ENCODE measurements at regions not wholly inside any gene's neighbourhood (a gene's known extent, or its start where the extent isn't known, plus 50 kb on each side); places are given as distances from the start of the nearest gene placed in this dataset.

- no peaks in the 10 kb centered on the region for H3K36me3 ChIP-seq (ENCODE audit: control insufficient read depth, insufficient read depth, low read length)
- H3K9ac ChIP-seq (ENCODE audit: extremely low read depth, low read length, poor library complexity, severe bottlenecking): no peak overlapping the region
- WGBS, 2 experiments (ENCODE audit: insufficient coverage in 1 of 2, insufficient read length in 1 of 2): 86 to 87% methylated on average over 2 to 3 of the region's 3 CpGs
- no peak overlapping the region for H3K27ac ChIP-seq (ENCODE audit: low read depth, low read length)
- no peak for DNase-seq
- Mint-ChIP-seq H3K4me3 (no peak overlapping the region), H3K27ac (no peak overlapping the region), H3K9me3 (peaks cover 4% of the 10 kb centered on the region), H3K36me3 (ENCODE audit: low read depth) (no peaks in the 10 kb centered on the region), H3K4me1 (no peaks in the 10 kb centered on the region), H3K27me3 (ENCODE audit: insufficient read depth) (peaks cover 2% of the 10 kb centered on the region)
- TF ChIP-seq CTCF (conservative IDR thresholded peaks at IDR 0.05): no peak
- H3K4me3 ChIP-seq (ENCODE audit: low read length): no peak overlapping the region
- no peaks in the 10 kb centered on the region for H3K4me1 ChIP-seq (ENCODE audit: control insufficient read depth, insufficient read depth, low read length)
- H3K9me3 ChIP-seq (ENCODE audit: control insufficient read depth, low read length): no peaks in the 10 kb centered on the region
- no peaks in the 10 kb centered on the region for H3K27me3 ChIP-seq (ENCODE audit: control insufficient read depth, insufficient read depth, low read length, poor library complexity, severe bottlenecking)
These were observed 320.0 kb upstream of the PSMD7 start for GRCh38 chr16:73976644-73977043.

- 93 to 96% methylated on average over 3 to 4 of the region's 4 CpGs for WGBS, 2 experiments (ENCODE audit: insufficient coverage in 1 of 2, insufficient read length in 1 of 2)
- Mint-ChIP-seq H3K4me1 (no peaks in the 10 kb centered on the region), H3K36me3 (ENCODE audit: low read depth) (no peaks in the 10 kb centered on the region), H3K4me3 (no peak overlapping the region), H3K9me3 (no peaks in the 10 kb centered on the region), H3K27me3 (ENCODE audit: insufficient read depth) (peaks cover under 1% of the 10 kb centered on the region), H3K27ac (no peak overlapping the region)
- no peak for TF ChIP-seq CTCF (conservative IDR thresholded peaks at IDR 0.05)
- DNase-seq: no peak
- no peak overlapping the region for H3K4me3 ChIP-seq (ENCODE audit: low read length)
- H3K36me3 ChIP-seq (ENCODE audit: control insufficient read depth, insufficient read depth, low read length): no peaks in the 10 kb centered on the region
- no peaks in the 10 kb centered on the region for H3K27me3 ChIP-seq (ENCODE audit: control insufficient read depth, insufficient read depth, low read length, poor library complexity, severe bottlenecking)
- no peak overlapping the region for H3K27ac ChIP-seq (ENCODE audit: low read depth, low read length)
- no peaks in the 10 kb centered on the region for H3K4me1 ChIP-seq (ENCODE audit: control insufficient read depth, insufficient read depth, low read length)
- H3K9me3 ChIP-seq (ENCODE audit: control insufficient read depth, low read length): no peaks in the 10 kb centered on the region
- no peak overlapping the region for H3K9ac ChIP-seq (ENCODE audit: extremely low read depth, low read length, poor library complexity, severe bottlenecking)
These were observed 323.4 kb upstream of the PSMD7 start for GRCh38 chr16:73973174-73973573.

GRCh38 chr16:73966851-73967250 is 329.8 kb upstream of the PSMD7 start:
- H3K27me3 Mint-ChIP-seq (ENCODE audit: insufficient read depth): no peaks in the 10 kb centered on the region
- Histone ChIP-seq H3K4me1 (ENCODE audit: control insufficient read depth, insufficient read depth, low read length) (no peaks in the 10 kb centered on the region), H3K36me3 (ENCODE audit: control insufficient read depth, insufficient read depth, low read length) (no peaks in the 10 kb centered on the region), H3K27ac (ENCODE audit: low read depth, low read length) (no peak overlapping the region), H3K9me3 (ENCODE audit: control insufficient read depth, low read length) (no peaks in the 10 kb centered on the region), H3K27me3 (ENCODE audit: control insufficient read depth, insufficient read depth, low read length, poor library complexity, severe bottlenecking) (no peaks in the 10 kb centered on the region), H3K4me3 (ENCODE audit: low read length) (no peak overlapping the region), H3K9ac (ENCODE audit: extremely low read depth, low read length, poor library complexity, severe bottlenecking) (no peak overlapping the region)
- TF ChIP-seq CTCF (conservative IDR thresholded peaks at IDR 0.05): no peak
- no peaks in the 10 kb centered on the region for H3K36me3 Mint-ChIP-seq (ENCODE audit: low read depth)
- H3K27ac Mint-ChIP-seq: no peak overlapping the region
- no peak overlapping the region for H3K4me3 Mint-ChIP-seq
- WGBS, 2 experiments (ENCODE audit: insufficient coverage in 1 of 2, insufficient read length in 1 of 2): 91 to 94% methylated on average over 2 to 5 of the region's 5 CpGs
- H3K9me3 Mint-ChIP-seq: peaks cover 2% of the 10 kb centered on the region
- no peak for DNase-seq
- no peaks in the 10 kb centered on the region for H3K4me1 Mint-ChIP-seq

All from endodermal cell (in vitro differentiated cells).